Tibial artery (tissue), 4 donors: ENCODE measurements at regions not wholly inside any gene's neighbourhood (a gene's known extent, or its start where the extent isn't known, plus 50 kb on each side); places are given as distances from the start of the nearest gene placed in this dataset.

Experiments used
- DNase-seq, 2 donors: peaks; one replicate each; pipeline ENCODE4 v3.0.0-alpha.2; 2019
- H3K27ac ChIP-seq, 2 donors: fragments of 200-600 bp; sonication (generic) in 1 of 2; 1 replicate in 1 of 2; 2 replicates in 1 of 2; pipeline ENCODE4 v1.5.1; 2018 to 2019; ENCODE audit warnings: mild to moderate bottlenecking in 1 of 2
- H3K27me3 ChIP-seq, 2 donors: fragments of 200-600 bp; sonication (generic) in 1 of 2; one replicate each; pipeline versions ENCODE4 v1.5.1 to v1.6.0; 2016 to 2019
- H3K36me3 ChIP-seq, 3 donors: fragments of 200-600 bp; sonication (generic) in 2 of 3; one replicate each; pipeline ENCODE4 v1.5.1; 2016 to 2019; ENCODE audit warnings: mild to moderate bottlenecking in 2 of 3
- H3K4me1 ChIP-seq, 4 donors: fragments of 200-600 bp; sonication (generic) in 2 of 4; 1 replicate in 3 of 4; 2 replicates in 1 of 4; pipeline ENCODE4 v1.5.1; 2016 to 2019
- H3K4me3 ChIP-seq, 2 donors: fragments of 200-600 bp; sonication (generic) in 1 of 2; 1 replicate in 1 of 2; 2 replicates in 1 of 2; pipeline ENCODE4 v1.5.1; 2018 to 2019; ENCODE audit warnings: mild to moderate bottlenecking in 2 of 2
- H3K9me3 ChIP-seq, 3 donors: fragments of 200-600 bp; sonication (generic) in 1 of 3; one replicate each; pipeline ENCODE4 v1.5.1; 2016 to 2019
- CTCF ChIP-seq, 2 experiments: fragments of 200-600 bp in 1 of 2; fragments of 450-650 bp in 1 of 2; IDR thresholded peaks; one replicate each; pipeline ENCODE4 v1.5.1; 2017 to 2019; ENCODE audit warnings: antibody characterized with exemption in 2 of 2, mild to moderate bottlenecking in 1 of 2, moderate library complexity in 1 of 2
- intact Hi-C: fragments of 100-400 bp; cut with DNase I; formaldehyde crosslinking; loops from one replicate; pipeline ENCODE4 v1.15.0; 2023; ENCODE audit warnings: low total_unique reads

GRCh38 chr2:114108249-114108648 is 218.4 kb downstream of the ACTR3 start:
- Histone ChIP-seq H3K4me3 (no peak overlapping the region), H3K4me1 (peaks cover 0 to 11% (median 6%) of the 10 kb centered on the region in 4 donors), H3K36me3 (no peaks in the 10 kb centered on the region), H3K9me3 (peaks cover 4 to 11% (median 8%) of the 10 kb centered on the region in 3 donors), H3K27ac (no peak overlapping the region), H3K27me3 (no peaks in the 10 kb centered on the region)
- intact Hi-C loops = no loop called here
- DNase-seq = no peak
- no peak for TF ChIP-seq CTCF (IDR thresholded peaks at IDR 0.05)

GRCh38 chr2:114108824-114109416 is 219.0 kb downstream of the ACTR3 start:
- Histone ChIP-seq H3K4me3 (no peak overlapping the region), H3K9me3 (peaks cover 0 to 10% (median 8%) of the 10 kb centered on the region in 3 donors), H3K27ac (no peak overlapping the region), H3K4me1 (peaks cover 0 to 11% (median 6%) of the 10 kb centered on the region in 4 donors), H3K27me3 (no peaks in the 10 kb centered on the region), H3K36me3 (no peaks in the 10 kb centered on the region)
- intact Hi-C loops = no loop called here
- TF ChIP-seq CTCF (IDR thresholded peaks at IDR 0.05) = no peak
- no peak for DNase-seq

GRCh38 chr2:114111329-114111728 is 221.4 kb downstream of the ACTR3 start:
- intact Hi-C loops = no loop called here
- Histone ChIP-seq H3K9me3 (no peaks in the 10 kb centered on the region), H3K27me3 (no peaks in the 10 kb centered on the region), H3K4me1 (peaks cover 0 to 11% (median 6%) of the 10 kb centered on the region in 4 donors), H3K36me3 (no peaks in the 10 kb centered on the region), H3K27ac (no peak overlapping the region), H3K4me3 (no peak overlapping the region)
- no peak for DNase-seq
- no peak for TF ChIP-seq CTCF (IDR thresholded peaks at IDR 0.05)

- no peak overlapping the region for H3K4me3 ChIP-seq
- DNase-seq = no peak
- intact Hi-C loops = no loop called here
Observed at GRCh38 chr2:114113518-114113917, 223.6 kb downstream of the ACTR3 start.

GRCh38 chr2:114118088-114118487 is 228.2 kb downstream of the ACTR3 start:
- Histone ChIP-seq H3K27me3 (no peaks in the 10 kb centered on the region), H3K4me1 (no peaks in the 10 kb centered on the region), H3K27ac (no peak overlapping the region), H3K36me3 (no peaks in the 10 kb centered on the region), H3K9me3 (no peaks in the 10 kb centered on the region), H3K4me3 (no peak overlapping the region)
- DNase-seq = no peak
- intact Hi-C loops = no loop called here
- no peak for TF ChIP-seq CTCF (IDR thresholded peaks at IDR 0.05)

More at GRCh38 chr2:114113518-114113917, 223.6 kb downstream of the ACTR3 start:
- Histone ChIP-seq H3K27ac (no peak overlapping the region), H3K4me1 (peaks cover 0 to 11% (median 6%) of the 10 kb centered on the region in 4 donors), H3K36me3 (no peaks in the 10 kb centered on the region), H3K27me3 (no peaks in the 10 kb centered on the region), H3K9me3 (no peaks in the 10 kb centered on the region)
- TF ChIP-seq CTCF (IDR thresholded peaks at IDR 0.05) = no peak

GRCh38 chr2:114119862-114120261 is 230.0 kb downstream of the ACTR3 start:
- no peak for DNase-seq
- Histone ChIP-seq H3K36me3 (no peaks in the 10 kb centered on the region), H3K27me3 (no peaks in the 10 kb centered on the region), H3K9me3 (no peaks in the 10 kb centered on the region), H3K4me1 (no peaks in the 10 kb centered on the region), H3K4me3 (no peak overlapping the region), H3K27ac (no peak overlapping the region)
- TF ChIP-seq CTCF (IDR thresholded peaks at IDR 0.05) = no peak
- intact Hi-C loops = no loop called here
